GM19328 (cell line): ENCODE measurements at regions not wholly inside any gene's neighbourhood (a gene's known extent, or its start where the extent isn't known, plus 50 kb on each side); places are given as distances from the start of the nearest gene placed in this dataset.
"Not testable (repeated sequence)": the region's sequence is repeated elsewhere in the genome, so short reads cannot be mapped to it uniquely, and the experiment has no call there.

Experiments used
- ATAC-seq: cut with Tn5 transposase; IDR thresholded peaks from one replicate; pipeline ENCODE4 v1.9.1; 2021; ENCODE audit warnings: mild to moderate bottlenecking, moderate library complexity; ENCODE audit not compliant: unreplicated experiment

DNA sequence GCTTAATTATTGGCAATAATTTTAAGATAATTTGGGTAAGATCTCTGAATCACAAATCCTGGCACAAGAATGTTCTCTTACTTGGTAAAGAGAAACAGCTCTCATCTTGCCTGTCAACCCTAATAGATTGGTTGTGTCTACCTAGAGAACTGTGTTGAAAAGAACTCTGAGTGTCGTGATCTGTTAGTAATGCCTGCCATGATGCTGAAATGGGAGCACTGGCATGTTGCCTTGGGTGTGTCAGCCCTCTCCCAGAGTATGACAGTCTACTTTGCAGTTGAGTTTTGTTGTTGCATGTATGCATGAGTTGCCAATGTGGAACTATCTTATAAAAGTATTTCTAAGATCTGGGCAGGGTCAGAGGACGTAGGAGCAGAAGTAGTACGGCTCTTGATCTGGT, 221.4 kb downstream of the MAF start:
- no peak for ATAC-seq

DNA sequence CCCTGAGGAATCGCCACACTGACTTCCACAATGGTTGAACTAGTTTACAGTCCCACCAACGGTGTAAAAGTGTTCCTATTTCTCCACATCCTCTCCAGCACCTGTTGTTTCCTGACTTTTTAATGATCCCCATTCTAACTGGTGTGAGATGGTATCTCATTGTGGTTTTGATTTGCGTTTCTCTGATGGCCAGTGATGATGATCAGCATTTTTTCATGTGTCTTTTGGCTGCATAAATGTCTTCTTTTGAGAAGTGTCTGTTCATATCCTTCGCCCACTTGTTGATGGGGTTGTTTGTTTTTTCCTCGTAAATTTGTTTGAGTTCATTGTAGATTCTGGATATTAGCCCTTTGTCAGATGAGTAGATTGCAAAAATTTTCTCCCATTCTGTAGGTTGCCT, 223.5 kb downstream of the MAF start:
- not testable (repeated sequence) for ATAC-seq

DNA sequence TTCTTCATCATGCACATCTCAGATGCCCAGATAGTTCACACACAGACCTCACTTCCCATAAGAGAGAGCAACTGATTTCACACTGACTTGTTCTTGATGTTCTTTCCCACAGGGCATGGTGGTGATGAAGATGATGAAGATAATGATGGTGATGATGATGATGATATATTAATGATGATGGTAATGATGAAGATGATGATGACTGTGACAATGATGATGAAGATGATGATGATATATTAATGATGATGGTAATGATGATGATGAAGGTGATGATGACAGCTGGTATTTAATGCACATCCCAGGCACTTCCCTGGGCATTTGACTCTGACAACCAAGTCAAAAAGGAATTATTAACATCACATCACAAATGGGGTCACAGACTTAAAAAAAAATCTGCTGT, 225.2 kb downstream of the MAF start:
- ATAC-seq: no peak

DNA sequence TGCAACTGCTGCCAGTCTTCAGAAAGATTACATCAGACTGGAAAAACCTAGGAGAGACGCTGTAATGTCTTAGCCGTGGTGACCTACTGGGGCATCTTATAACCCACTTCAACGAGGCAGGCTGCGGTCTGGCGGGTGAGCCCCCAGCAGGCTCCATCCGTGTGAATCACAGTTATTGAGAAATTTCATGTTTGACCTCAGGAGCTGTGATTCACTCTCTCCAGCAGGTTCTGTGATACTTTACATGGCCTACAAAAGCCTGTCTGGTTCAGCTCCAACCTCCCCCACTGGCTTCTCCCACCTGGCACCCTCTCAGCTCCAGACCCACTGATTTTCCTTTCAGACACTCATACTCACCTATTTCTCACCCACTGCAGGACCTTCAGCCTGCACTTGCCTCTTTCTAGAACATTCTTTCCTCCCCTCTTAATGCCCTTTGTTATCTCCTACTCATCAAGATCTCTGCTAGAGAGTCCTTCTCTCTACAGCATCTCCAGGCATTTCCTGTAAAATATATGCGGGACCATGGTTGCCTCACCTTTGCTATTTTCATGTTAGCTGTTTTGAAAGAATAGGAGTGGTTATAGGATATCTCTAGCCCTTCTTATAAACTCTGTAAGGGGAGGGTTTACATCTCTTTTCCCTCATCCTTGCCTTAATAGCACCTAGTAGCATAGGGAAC, 227.9 kb downstream of the MAF start:
- ATAC-seq: no peak

DNA sequence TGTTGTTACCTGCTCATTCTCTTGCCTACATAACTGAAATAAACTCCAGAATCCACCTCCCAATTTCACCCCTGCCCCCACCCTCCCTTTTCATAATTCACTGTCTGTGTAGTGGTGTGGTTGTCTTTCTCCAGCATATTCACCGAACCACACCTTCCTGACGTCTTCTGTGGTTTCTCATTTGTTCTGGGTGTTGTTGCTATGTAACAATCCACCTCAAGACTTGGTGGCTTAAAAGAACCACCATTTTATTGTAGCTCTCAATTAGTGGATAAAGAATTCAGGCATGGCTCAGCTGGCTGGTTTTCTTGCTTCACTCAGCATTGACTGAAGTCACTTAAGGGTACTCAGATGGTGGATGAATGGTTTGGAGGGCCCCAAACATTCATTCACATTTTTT, 229.8 kb downstream of the MAF start:
- ATAC-seq: no peak

DNA sequence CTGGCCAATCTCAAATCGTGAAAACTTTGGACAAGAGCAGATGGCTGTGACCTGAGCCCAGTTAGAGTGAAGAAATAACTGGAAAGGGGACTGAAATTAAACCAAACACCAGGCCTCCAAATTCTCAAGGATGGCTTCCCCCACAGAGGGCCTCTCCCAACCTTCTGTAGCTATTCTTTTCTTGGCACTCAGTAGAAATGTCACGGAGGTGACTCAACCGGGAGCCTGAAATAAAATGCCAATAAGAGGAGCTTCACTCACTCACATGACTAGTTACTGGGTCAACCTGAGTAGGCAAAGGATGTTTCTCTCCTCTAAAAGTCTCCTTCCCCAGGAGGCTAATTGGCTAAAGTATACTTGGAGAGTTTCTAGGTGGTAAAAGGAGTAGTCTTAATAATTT, 230.7 kb downstream of the MAF start:
- ATAC-seq: no peak

DNA sequence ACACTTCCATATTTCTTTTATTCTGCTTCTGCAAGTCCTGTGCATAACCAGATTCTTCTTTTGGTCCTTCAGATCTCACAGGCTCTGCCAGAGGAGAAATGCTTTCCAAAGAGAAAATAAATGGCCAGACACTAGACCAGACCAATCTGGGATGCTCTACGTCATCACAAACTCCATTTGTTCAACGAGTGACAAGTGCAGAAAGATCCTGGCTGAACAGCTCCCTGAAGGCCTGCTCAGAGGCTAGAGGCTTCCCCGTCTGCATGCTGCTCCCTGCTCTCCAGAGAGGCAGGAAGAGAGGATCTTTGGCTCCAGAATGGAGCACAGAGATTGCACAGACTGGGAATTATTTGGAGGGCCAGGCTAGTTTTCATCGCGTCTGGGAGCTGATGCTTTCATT, 232.7 kb downstream of the MAF start:
- ATAC-seq: no peak

DNA sequence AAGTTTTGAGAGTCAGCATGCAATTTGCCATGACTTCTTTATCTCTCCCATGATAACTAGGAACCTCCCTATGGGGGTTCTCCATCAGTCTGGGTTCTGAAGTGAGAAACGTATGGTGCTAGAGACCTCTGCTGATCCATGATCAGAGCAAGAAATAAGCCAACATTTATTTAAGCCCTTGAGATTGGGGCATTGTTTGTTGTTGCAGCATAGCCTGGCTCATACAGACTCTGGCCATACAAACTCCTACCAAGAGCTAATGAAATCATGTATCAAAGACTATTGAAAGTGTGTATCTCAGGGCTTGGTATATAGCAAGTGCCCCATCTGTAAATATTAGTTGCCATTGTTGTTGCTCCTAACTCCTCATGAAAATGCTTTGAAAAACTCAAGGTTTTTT, 233.9 kb downstream of the MAF start:
- no peak for ATAC-seq

DNA sequence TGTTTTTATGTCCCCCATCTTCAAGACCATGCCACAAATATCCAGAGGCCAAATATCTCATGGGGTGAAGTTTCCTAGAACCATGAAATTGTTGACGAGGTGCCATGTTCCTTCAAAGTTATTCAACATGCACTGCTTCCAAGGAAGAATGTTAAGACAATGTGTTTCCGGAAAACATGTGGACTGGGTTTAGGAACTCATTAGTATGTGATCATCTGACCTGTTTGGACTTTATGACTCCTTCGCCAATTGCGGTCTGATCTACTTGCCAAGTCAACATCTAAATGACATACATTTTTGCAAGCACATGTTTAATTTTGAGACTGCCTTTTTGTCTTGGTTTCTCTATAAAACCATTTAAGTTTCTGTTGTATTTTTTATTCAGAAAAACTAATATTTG, 234.8 kb downstream of the MAF start:
- ATAC-seq: no peak

DNA sequence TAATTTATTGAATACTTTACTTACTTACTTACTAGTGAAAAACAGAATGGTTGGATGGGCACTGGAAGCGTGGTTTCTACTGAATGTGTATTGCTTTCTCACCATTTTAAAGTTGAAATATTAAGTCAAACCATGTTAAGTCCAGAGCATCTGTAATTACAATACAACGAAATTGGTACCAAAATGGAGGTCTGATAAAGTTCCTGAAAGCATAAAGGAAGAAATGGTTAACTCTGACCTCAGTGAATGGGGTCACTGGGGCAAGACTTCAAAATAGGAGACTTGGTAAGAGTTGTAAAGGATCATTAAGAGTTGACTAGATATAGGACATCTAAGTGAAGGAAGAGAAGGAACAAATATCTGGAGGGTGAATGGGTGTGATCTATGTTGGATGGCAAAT, 237.1 kb downstream of the MAF start:
- ATAC-seq: no peak

DNA sequence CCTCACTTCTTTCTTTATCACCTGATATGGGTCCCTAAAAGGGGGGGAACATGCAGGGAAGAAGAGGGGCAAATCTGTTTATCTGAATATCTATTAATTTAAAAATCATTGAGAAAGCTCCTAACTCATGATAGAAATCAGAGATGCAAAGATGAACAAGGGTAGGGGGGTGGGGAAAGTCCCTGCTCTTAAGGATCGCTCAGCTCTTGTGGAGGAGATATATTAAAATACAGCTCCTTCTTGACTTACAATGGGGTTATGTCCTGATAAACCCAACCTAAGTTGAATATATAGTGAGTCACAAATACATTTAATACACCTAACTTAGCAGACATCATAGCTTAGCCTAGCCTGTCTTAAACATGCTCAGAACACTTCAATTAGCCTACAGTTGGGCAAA, 237.5 kb downstream of the MAF start:
- no peak for ATAC-seq

DNA sequence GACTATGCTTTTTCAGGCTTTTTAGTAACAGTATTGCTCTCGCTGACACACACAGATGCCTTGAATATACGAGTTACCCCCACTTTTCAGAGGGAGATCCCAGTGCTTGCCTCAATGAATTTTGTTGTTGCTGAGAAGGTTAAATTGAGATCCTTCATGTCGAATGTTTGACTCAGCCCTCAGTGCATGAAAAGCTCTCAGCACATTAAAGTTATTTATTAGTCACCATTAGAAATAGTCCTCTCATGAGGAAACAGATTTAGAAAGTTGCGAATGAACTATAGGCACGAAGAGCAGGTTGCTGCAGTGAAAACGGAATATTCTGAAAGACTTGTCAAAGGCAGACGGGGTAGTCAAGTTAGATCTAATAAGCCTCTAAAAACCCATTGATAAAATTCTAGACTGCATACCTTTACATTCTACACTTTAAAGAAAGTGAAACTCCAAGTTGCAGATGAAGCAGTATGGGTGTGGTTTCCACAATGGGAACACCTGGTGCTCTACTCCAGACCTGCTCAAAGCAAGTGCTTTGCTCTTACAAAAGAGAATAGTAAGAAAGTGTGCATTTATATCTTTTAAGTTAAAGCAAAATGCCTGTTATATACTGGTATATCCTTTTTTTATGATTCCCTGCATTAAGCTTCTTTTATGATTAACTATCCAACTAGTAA, 238.1 kb downstream of the MAF start:
- ATAC-seq: no peak

DNA sequence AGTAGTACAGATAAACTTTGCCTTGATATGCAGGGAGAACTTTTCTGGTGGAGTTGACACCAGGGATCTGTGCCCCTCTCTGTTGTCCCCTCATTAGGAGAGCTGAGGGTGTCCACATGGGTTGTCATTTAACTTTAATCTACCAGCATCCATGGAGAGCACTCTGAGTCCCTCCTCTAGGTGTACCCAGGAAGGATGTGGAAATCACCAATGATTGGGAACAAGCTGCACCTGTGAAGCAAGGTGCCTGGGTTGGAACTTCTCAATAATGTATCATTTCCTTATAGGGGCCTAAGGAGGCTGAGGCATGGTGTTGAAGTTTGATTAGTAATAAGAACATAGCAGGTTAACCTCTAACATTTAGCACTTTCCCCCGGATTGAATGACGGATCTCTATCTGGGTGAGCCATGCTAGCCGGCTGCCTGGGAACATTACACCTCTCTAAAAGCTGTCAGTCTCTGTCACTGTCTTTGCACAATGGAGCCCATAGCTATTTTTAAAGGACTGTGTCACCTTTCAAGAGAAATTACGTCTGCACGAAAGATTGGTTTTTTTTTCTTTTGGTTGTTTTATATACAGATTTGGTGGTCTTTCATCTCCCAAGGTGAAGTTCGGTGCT, 239.3 kb downstream of the MAF start:
- ATAC-seq: no peak

DNA sequence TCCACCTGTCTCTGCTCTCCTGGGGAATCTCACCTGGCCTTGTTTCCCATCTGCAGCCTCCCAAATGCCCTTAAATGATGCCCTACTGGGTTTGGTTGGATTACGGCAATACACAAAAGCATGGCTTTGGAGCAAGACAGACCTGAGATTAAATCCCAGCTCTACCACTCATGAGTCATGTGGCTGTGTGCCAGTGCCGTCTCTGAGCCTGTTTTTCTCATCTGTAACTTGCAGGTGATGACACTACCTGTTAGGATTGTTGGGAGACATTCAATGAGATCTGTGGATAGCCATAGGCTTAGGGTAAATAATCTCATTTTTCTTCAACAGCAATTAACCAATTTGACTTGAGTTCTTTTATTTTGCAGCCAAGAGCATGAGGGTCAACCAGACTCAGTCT, 240.3 kb downstream of the MAF start:
- no peak for ATAC-seq

DNA sequence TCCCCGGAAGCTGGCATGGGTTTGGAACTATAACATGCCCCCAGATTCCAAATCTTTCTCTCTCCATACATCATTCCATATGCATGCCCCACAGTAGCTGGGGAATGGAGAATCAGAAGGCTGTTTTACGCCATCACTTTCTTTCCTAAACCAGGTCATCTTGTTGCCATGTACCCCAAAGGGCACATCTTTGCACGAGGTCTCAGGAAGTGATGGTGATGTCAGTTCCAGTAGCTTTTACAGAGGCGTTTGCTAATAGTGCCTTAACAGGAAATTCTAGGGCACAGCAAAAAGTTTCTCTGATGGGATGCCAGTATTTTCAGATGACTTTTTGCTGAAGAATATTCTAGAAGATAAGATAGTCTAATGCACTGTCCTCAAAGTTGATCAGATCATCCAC, 241.5 kb downstream of the MAF start:
- ATAC-seq: no peak

DNA sequence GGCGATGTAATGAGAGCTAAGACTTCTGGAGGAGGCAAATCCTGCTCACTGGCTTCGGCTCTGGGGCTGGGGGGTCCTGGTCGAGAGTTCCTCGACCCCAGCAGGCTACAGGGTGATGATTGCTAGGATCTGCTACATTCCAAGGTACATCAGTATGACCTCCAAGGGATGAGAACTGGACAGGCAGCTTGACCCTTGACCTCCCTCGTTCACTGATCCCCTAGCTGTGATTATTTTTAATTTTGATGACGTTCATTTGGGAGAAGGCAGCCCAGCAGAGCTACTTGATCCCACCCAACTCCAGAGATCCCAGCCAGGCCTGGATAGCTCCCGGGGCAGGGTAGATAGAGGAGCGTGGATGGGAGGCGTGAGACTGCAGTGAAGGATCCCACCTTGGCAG, 242.3 kb downstream of the MAF start:
- ATAC-seq: no peak

DNA sequence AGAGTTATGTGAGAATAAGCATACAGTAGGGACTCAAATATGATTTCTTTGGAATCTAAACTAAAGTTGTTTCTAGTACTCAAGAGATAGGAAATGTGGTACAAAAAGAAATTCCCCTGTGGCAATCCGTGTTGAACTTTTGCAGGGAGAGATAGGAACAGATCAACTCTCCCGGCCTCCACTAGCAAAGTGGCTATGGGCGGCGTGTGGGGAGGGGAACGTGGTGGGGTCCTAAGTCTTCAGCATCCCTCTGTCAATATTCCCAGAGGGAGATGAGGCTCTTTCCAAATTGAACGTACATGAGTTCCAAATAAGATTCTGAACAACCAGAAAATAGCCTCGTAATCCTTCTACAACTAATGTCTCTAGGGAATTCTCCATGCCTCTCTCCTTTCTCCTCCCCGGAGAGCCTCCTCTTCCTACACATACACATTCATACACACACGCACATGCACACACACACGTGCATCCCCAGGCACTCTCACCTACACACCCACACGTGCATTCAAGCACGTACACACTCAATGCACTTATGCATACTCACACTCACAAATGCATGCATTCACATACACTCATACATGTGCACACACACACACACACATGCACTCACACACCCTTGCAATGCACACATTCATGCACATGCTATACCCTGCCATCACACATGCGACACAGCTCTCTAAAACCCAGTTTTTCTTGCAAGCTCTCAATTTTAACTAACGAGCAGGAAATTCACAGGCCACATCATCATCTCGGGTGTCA, 244.8 kb downstream of the MAF start:
- no peak for ATAC-seq

DNA sequence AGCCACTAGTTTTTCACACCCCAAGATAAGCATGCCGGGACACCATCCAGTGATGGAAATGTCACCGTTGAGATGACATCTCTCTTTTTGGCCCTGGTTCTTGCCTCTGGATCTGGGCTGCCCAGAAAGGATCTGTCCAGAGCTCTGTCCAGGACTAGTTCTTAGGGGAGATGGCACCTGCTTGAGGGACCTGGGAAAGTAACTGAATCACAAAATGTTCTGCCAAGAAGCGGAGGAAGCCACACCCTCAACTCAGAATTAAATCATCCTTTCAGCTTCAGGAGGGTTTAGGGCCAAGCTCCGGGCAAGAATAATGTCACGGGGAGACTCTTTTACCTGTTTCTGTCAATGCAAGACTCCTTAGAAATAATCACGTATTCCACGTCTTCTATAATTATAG, 248.6 kb downstream of the MAF start:
- ATAC-seq: no peak

DNA sequence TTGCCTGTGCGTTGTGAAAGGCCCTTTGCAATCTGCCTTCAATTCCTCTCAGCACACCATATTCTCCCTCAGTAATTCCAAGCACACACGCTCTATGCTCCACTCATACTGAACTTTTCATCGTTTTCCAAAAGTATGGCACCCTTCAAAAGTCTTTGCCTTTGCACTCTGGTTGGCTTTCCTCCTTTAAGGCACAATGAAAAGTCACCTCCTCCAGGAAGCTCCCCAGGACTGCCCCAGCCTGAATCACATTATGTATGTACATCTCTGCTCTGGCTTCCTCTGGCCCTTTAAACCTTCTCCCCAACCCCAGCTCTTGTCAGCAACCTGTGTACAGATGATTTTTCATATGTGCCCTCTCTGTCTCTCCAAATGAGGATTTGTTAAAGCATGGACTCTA, 250.7 kb downstream of the MAF start:
- ATAC-seq: no peak

DNA sequence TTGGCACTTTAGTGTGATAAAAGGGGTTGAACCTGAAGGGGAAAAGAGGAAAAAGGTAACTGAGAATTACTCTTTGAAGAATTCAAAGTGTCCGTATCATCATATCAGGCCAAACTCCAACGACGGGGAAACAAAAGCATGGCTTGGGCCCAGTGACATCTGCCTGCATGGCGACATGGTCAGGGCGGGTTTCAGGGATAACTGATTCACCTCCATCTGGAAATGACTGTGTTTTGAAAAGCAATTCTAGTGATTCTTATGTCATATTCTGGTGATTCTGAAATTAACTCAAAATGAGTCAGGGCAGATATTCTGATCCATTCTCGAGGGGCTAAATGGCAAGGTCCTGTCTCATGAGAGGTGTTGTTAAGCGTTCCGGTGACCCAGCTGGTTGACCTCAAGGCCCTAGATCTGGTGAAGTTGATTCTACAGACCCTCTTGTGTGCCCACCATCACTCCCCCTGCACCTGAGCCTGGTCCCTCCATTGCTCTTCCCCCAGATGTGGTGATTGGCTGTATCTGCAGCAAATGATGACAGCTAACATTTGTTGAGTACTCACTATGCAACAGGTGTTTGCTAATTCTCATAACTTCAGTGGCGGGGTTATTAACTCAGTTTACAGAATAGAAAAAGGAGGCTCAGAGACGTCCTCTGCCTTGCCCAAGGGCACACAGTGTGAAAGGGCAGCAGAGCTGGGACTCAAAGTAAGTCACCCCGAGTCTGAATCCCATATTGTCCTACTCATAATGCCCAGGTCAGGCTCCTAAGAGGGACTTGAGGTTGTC, 251.8 kb downstream of the MAF start:
- no peak for ATAC-seq

DNA sequence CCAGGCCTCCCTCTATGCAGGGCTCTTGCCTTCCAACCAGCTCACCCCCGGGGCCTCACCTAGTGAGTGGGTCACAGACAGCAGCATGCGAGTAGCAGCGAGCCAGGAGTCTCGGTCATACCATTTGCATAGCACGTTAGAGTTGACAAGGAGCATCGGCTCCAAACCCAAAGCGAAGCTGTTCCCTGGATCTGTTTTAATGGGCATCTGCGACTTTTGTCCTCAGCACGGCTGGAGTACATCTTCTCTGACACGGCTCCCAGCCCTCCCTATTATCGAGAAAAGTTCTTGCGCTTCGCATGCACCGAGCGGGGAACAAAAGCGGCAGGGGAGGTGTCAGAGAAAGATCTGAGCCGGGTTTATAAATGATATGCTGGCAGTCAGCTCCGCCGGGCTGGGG, 253.3 kb downstream of the MAF start:
- no peak for ATAC-seq
